ENCODE measurements at regions not wholly inside any gene's neighbourhood (a gene's known extent, or its start where the extent isn't known, plus 50 kb on each side); places are given as distances from the start of the nearest gene placed in this dataset.

DNA sequence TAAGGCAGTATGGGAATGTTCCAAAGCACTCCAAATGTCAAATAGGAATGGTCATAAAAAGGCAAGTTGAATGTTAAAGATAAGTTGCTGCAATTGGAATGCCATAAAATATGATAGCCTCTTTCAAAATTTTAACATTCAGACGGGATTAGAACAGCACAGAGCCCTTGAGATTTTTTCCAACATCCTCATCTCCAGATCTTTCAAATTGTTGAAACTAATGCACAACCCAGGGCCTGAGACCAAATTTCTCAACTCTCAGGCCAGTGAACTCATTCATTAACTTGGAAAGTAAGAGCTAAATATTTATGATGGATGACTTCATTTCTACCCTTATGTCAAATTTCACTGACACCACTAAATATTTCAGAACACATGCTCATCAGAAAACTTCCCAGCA is 346.5 kb upstream of the XYLT1 start:
- TF ChIP-seq, protein P1, sequence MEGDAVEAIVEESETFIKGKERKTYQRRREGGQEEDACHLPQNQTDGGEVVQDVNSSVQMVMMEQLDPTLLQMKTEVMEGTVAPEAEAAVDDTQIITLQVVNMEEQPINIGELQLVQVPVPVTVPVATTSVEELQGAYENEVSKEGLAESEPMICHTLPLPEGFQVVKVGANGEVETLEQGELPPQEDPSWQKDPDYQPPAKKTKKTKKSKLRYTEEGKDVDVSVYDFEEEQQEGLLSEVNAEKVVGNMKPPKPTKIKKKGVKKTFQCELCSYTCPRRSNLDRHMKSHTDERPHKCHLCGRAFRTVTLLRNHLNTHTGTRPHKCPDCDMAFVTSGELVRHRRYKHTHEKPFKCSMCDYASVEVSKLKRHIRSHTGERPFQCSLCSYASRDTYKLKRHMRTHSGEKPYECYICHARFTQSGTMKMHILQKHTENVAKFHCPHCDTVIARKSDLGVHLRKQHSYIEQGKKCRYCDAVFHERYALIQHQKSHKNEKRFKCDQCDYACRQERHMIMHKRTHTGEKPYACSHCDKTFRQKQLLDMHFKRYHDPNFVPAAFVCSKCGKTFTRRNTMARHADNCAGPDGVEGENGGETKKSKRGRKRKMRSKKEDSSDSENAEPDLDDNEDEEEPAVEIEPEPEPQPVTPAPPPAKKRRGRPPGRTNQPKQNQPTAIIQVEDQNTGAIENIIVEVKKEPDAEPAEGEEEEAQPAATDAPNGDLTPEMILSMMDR (IDR thresholded peaks at IDR 0.05), result no peak
- no peak for TF ChIP-seq POLR2A (IDR thresholded peaks at IDR 0.05)
- TF ChIP-seq EP300 (IDR thresholded peaks at IDR 0.05), result no peak
- TF ChIP-seq POLR2AphosphoS5 (IDR thresholded peaks at IDR 0.05), result no peak

Measured in gastroesophageal sphincter (tissue), 3 donors.